C4-2B (cell line): ENCODE measurements at regions not wholly inside any gene's neighbourhood (a gene's known extent, or its start where the extent isn't known, plus 50 kb on each side); places are given as distances from the start of the nearest gene placed in this dataset.

Source experiments
- H3K27ac ChIP-seq: fragments of 450-650 bp; 2 replicates; pipeline ENCODE4 v1.5.1; 2017
- CTCF ChIP-seq: fragments of 450-650 bp; conservative IDR thresholded peaks from 2 replicates; pipeline ENCODE4 v1.5.1; 2017; ENCODE audit warnings: mild to moderate bottlenecking
- ZFX ChIP-seq: fragments of 450-650 bp; IDR thresholded peaks from 2 replicates; pipeline ENCODE4 v1.6.1; 2017

GRCh38 chr1:29454616-29455380 lies 218.5 kb downstream of the PTPRU start:
- TF ChIP-seq ZFX (no peak), CTCF (no peak)

GRCh38 chr1:29453502-29454240 lies 217.3 kb downstream of the PTPRU start:
- no peak; the same call in 1 of the 2 replicates for TF ChIP-seq CTCF
- no peak overlapping the region for H3K27ac ChIP-seq

More at GRCh38 chr1:29454616-29455380, 218.5 kb downstream of the PTPRU start:
- no peak overlapping the region for H3K27ac ChIP-seq

DNA sequence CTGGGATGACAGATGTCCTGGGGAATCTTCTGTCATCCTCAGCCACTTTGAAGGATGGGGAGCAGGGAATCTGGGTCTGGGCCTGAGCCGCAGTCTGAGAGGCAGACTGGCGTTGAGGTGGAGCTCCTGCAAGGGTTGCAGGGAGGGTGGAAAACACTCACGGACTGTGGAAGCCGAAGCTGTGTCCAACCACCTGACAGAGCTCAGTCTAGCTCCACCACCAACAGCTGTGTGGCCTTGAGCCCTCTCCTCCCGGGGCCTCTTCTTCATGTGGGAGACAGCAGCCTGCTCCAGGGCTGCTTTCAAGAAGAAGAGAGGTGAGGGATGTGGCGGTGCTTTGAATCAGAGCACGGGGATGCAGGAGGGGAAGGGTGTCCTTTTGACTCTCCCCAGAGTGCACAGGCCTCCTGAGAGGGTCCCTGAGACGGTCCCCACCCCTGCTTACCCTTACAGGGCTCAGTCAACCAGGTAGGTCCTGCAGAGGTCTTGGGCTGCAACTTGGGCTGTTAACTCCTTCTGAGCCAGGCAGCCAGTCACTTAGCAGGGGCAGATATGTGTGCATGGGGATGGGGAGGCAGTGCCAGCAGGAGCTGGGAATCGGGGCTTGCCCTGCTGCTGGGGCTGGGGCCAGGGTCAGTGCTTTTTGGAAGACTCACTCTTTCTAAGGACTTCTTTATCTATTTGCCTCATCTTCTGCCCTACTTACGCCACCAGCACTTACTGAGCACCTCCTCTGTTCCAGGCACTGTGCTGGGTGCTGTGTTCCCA lies 216.3 kb downstream of the PTPRU start:
- no peak overlapping the region for H3K27ac ChIP-seq
- no peak for TF ChIP-seq CTCF
- TF ChIP-seq ZFX = no peak

DNA sequence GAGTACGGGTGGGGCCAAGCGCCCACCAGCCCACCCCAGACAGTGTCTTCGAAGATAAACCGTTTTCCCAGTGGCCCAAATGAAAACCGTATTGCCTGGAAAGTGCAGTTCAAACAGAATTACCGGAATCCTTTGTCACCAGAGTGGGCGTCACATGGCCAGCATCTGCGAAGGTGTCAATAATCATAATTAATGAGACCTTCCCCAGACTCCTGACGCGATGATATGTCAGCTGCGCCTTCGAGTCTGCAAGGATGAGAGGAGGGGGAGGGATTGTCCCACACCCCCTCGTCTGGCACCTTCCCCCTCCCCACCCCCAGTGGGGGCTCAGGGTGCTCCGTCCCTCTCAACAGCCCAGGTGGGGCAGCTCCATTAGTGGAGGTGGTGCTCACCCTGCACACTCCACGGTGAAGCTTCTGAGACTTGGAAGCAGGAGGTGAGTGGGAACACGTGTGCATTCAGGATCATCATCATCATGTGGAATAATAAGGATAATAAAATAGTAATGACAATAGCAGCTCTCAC lies 215.1 kb downstream of the PTPRU start:
- no peak for TF ChIP-seq CTCF
- TF ChIP-seq ZFX = no peak
- no peak overlapping the region for H3K27ac ChIP-seq

DNA sequence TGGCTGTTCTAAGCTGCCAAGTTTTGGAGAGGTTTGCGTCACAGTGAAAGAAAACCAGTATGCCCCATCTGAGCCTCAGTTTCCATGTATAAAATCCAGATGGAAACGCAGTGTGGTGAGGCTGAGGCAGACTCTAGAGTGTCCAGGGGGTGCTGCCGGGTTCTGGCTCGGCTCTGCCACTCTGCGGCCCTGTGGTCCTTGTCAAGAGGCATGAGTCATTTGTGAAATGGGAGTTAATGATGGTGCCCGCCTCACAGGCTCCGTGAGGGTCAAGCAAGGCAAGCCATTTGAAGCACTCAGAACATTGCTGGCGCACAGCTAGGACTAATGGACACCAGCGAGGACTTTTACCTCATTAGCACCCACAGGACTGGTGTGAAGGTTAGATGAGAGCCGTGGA lies 214.3 kb downstream of the PTPRU start:
- TF ChIP-seq ZFX (no peak), CTCF (no peak)
- H3K27ac ChIP-seq = no peak overlapping the region

- TF ChIP-seq ZFX (no peak), CTCF (no peak)
Measured at GRCh38 chr1:29448456-29449235, 212.3 kb downstream of the PTPRU start.

More at GRCh38 chr1:29448456-29449235, 212.3 kb downstream of the PTPRU start:
- H3K27ac ChIP-seq = no peak overlapping the region
